SK-N-SH (cell line): ENCODE measurements at regions not wholly inside any gene's neighbourhood (a gene's known extent, or its start where the extent isn't known, plus 50 kb on each side); places are given as distances from the start of the nearest gene placed in this dataset.

ENCODE experiments used
- CTCF ChIP-seq: fragments of 200-600 bp; sonication (generic); IDR thresholded peaks from 2 replicates; pipeline ENCODE4 v1.6.1; 2017; ENCODE audit warnings: antibody characterized with exemption, mild to moderate bottlenecking, moderate library complexity
- EZH2phosphoT487 ChIP-seq: fragments of 200-600 bp; sonication (generic); IDR thresholded peaks from 2 replicates; pipeline ENCODE4 v1.6.1; 2017; ENCODE audit warnings: low read depth, mixed run types, mild to moderate bottlenecking, antibody characterized with exemption, moderate library complexity, borderline replicate concordance
- POLR2AphosphoS5 ChIP-seq: IDR thresholded peaks from 2 replicates; pipeline ENCODE4 v1.6.1; 2012; ENCODE audit warnings: low read depth, low read length
- RCOR1 ChIP-seq: fragments of 150-350 bp; IDR thresholded peaks from 2 replicates; pipeline ENCODE4 v1.6.1; 2017; ENCODE audit warnings: antibody characterized with exemption, low read length
- SIN3A ChIP-seq: IDR thresholded peaks from 2 replicates; pipeline ENCODE4 v1.6.1; 2012; ENCODE audit warnings: low read depth, mild to moderate bottlenecking, low read length, moderate library complexity, borderline replicate concordance

GRCh38 chr4:131566026-131566425 lies 1583.1 kb upstream of the PCDH10 start:
- no peak for TF ChIP-seq CTCF
- TF ChIP-seq RCOR1: no peak
- TF ChIP-seq SIN3A: no peak
- no peak for TF ChIP-seq POLR2AphosphoS5
- no peak for TF ChIP-seq EZH2phosphoT487
